22Rv1 (cell line): ENCODE measurements at regions not wholly inside any gene's neighbourhood (a gene's known extent, or its start where the extent isn't known, plus 50 kb on each side); places are given as distances from the start of the nearest gene placed in this dataset.

Experiments
- ZFX ChIP-seq: fragments of 450-650 bp; IDR thresholded peaks from 2 replicates; pipeline ENCODE4 v1.6.1; 2017; ENCODE audit warnings: antibody characterized with exemption, borderline replicate concordance
- TF ChIP-seq, protein P1 (sequence below): fragments of 450-650 bp; IDR thresholded peaks from 2 replicates; pipeline ENCODE4 v1.5.1; 2017; ENCODE audit warnings: mild to moderate bottlenecking

DNA sequence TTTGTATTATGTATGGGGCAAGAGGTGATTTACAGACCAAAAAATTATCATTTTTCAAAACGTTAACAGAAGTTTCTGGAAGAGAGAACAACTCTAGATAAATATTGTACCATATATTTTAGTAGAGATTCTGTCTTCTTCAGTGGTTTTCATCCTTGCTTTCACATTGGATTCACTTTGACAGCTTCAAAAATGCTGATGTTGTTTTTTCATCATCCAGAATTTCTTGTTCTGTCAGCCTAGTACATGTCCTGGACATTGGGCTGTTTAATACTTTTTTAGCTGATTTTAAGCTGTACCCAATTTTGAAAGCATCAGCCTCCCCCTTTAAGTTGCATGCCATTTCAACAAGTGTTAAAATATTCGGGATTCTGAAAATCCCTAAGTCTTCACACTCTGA lies 711.3 kb upstream of the LRATD1 start:
- TF ChIP-seq, protein P1, sequence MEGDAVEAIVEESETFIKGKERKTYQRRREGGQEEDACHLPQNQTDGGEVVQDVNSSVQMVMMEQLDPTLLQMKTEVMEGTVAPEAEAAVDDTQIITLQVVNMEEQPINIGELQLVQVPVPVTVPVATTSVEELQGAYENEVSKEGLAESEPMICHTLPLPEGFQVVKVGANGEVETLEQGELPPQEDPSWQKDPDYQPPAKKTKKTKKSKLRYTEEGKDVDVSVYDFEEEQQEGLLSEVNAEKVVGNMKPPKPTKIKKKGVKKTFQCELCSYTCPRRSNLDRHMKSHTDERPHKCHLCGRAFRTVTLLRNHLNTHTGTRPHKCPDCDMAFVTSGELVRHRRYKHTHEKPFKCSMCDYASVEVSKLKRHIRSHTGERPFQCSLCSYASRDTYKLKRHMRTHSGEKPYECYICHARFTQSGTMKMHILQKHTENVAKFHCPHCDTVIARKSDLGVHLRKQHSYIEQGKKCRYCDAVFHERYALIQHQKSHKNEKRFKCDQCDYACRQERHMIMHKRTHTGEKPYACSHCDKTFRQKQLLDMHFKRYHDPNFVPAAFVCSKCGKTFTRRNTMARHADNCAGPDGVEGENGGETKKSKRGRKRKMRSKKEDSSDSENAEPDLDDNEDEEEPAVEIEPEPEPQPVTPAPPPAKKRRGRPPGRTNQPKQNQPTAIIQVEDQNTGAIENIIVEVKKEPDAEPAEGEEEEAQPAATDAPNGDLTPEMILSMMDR: no peak
- no peak for TF ChIP-seq ZFX
